PFSK-1 (cell line): ENCODE measurements at regions not wholly inside any gene's neighbourhood (a gene's known extent, or its start where the extent isn't known, plus 50 kb on each side); places are given as distances from the start of the nearest gene placed in this dataset.

Experiments used
- POLR2AphosphoS5 ChIP-seq: IDR thresholded peaks from 2 replicates; pipeline ENCODE4 v1.6.1; 2012; ENCODE audit warnings: low read depth, mild to moderate bottlenecking, control low read depth, low read length, moderate library complexity
- SIN3A ChIP-seq: IDR thresholded peaks from 2 replicates; pipeline ENCODE4 v1.6.1; 2012; ENCODE audit warnings: mild to moderate bottlenecking, low read length, moderate library complexity, borderline replicate concordance; ENCODE audit not compliant: insufficient read depth

- TF ChIP-seq POLR2AphosphoS5, result no peak
- no peak for TF ChIP-seq SIN3A
Measured at GRCh38 chr10:8298896-8299570, 244.5 kb downstream of the GATA3 start.
